GM20000 (cell line): ENCODE measurements at regions not wholly inside any gene's neighbourhood (a gene's known extent, or its start where the extent isn't known, plus 50 kb on each side); places are given as distances from the start of the nearest gene placed in this dataset.

Experiments
- DNase-seq: peaks from one replicate; pipeline ENCODE4 v3.0.0; 2012; ENCODE audit warnings: low spot score
- CTCF ChIP-seq: IDR thresholded peaks from 2 replicates; pipeline ENCODE4 v1.5.1; 2012; ENCODE audit warnings: mild to moderate bottlenecking, control low read depth; ENCODE audit errors: extremely low read depth, missing control alignments

DNA sequence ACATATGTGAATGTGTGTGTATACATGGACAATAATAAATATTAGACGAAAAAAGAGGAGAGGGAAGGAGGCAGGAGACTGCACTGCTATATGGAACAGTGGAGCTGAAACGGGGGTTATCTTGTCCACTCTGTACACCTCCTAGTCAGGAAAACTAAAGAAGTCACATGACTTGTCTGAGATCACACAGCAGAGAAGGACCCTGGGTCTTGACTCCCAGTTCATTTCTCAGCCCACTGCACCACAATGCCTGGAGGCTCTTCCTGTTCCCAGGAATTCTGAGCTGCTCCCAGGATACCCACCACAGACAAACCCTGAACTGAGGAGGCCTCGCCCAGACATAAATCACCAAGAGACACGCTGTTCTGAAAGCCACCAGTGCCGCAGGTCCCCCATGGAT lies 349.6 kb downstream of the CTTN start:
- TF ChIP-seq CTCF = no peak
- no peak for DNase-seq

DNA sequence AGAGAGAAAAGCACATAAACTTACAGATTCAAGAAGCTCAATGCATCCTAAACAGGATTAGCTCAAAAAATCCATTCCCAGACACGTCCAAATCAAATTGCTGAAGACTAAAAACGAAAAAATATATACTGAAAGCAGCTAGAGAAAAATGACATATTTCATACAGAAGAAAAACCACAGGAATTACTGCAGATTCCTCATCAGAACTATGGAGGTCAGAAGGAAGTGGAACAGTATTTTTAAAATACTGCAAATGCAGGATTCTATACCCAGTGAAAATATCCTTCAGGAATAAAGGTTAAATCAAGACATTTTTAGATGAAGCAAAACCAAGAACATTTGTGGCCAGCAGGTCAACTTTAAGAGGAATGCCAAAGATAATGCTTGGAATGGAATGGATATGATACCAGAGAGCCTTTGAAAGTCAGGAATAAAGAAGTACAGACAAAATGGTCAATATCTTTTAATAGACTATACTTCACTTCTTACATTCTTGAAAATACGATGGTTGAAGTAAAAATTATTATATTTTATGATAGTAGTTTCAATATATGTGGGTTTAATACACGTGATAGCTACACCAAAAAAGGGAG lies 352.9 kb downstream of the CTTN start:
- TF ChIP-seq CTCF = no peak
- no peak for DNase-seq

DNA sequence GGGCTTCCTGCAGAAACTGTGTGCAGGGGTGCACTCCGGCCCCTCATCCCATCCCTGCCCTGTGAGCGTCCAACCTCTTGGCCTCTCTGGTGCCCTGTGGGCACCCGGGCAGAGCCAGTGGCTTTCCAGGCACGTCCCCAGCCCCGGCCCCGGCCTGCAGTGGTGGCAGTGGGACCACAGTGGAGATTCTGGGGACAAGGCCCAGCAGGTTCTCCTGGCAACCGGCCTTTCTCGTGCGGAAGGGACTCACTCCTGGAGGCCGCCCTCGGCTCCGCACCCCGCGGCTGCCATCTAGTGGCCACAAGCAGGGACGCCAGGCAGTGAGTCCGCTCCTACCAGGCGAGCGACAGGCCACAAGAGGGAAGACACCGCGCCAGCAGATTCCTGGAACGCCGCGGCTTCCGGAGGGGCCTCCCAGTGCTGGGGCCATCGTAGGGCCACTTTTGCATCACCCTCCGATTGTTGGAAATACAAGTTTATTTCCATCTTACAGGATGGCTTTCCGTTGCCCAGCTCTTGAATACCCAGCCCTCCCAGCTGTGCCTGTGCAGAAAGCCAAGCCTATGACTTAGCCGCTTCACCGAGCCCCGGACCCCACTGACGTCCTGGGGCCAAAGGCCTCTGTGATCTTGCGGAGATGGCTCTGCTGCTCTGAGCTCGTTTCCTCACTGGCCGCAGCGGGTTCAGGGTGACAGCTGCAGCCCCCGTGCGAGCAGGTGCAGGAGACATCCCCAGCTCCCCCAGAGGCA lies 357.3 kb downstream of the CTTN start:
- peak; percentile 97 for TF ChIP-seq CTCF
- DNase-seq = peak; percentile 86

DNA sequence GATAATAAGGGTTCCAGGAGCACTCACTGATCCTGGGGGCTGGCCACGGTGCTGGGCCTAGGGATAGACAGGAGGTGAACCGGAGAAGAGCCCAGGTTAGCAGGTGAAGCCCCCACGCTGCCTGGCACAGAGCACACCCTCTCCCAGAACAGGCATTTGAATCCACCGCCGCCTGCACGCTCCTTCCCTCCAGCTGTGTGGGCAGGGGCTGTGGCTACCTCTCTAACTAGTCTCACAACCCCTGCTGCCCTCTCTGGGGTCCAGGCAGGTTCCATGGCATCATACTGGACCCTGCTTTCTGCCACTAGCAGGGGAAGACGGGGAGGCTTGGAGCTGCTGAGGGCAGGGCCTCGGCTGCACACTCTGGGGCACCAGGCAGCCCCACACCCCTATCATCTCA lies 358.0 kb downstream of the CTTN start:
- TF ChIP-seq CTCF = no peak
- no peak for DNase-seq

DNA sequence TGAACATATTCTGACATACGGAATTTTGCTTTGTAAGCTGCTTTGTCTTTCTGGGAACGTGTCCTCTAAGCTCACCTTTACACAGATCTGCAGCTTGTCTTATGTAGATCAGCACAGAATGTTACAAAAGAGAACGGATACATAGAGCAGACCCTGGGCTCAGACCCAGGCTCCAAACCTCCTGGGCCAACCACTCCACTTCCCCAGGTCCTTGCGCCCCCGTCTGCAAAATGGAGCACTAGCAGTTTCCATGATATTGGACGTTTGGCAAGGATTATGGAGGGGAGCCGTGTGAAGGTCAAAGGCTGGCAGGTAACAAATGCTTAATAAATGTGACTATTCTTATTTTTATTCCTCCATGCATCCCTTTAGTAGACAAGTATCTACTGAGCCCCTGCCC lies 358.4 kb downstream of the CTTN start:
- no peak for TF ChIP-seq CTCF
- DNase-seq = no peak

DNA sequence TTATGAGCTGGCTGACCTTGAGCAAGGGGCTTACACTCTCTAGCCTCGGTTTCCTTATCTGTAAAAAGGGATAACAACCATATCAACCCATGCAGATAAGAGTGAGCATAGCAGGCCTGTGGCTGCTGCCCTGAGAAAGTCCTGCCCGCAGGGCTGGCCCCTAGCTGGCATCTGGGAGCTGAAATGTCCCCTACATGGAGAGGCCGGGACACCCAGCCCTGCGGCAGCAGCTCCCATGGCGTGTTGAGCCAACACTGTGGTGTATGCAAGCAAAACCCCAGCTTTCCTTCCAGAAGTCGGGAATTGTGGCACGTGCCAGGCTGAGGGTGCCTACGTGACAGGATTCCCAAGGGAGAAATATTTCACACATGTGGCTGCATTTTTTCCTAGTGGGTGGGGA lies 358.9 kb downstream of the CTTN start:
- TF ChIP-seq CTCF = no peak

DNA sequence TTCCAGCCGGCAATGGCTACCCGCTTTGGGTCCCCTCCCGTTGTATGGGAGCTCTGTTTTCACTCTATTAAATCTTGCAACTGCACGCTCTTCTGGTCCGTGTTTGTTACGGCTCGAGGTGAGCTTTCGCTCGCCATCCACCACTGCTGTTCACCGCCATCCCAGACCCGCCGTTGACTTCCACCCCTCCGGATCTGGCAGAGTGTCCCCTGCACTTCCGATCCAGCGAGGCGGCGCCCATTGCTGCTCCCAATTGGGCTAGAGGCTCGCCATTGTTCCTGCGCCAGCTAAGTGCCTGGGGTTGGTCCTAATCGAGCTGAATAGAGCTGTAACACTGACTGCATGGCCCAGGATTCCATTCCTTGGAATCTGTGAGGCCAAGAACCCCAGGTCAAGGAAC lies 359.9 kb downstream of the CTTN start:
- DNase-seq = no peak
- TF ChIP-seq CTCF = no peak

More for the DNA sequence above, 358.9 kb downstream of the CTTN start:
- no peak for DNase-seq
